GM11168 (cell line): ENCODE measurements at regions not wholly inside any gene's neighbourhood (a gene's known extent, or its start where the extent isn't known, plus 50 kb on each side); places are given as distances from the start of the nearest gene placed in this dataset.
"Not testable (repeated sequence)": the region's sequence is repeated elsewhere in the genome, so short reads cannot be mapped to it uniquely, and the experiment has no call there.

ENCODE experiments used
- in situ Hi-C: fragments of 300-500 bp; cut with MboI; formaldehyde crosslinking; loops from one replicate; pipeline ENCODE4 v1.12.0; 2022; ENCODE audit warnings: low sequenced_read_pairs; ENCODE audit not compliant: unreplicated experiment

DNA sequence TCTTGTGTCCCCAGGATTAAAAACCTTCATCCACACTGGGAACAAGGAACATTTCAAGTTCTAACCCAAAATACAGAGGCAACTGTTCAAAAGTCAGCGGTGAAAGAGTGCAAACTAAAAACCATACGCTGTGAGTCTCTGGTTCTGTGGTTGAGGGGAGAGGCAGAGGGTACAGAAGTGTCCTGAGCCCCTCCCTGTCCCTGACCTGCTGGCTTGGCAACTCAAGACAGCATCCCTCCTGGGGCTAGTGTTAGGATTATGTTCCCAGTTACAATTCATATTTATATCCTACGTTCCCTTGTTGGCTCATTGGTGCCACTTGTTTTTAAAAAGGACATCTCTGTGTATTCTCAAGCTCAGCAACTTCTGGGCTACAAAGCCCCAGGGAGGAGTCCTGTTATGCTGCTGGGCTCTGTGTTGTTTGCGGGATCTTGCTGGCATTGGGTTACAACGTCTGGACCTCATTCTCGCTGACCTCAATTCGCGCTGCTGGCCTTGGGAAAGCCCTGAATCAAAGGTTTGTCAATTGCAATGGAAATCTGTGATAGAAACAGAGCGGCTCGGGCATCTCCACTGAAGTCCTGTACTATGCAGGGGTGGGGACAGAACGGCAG lies 420.8 kb downstream of the FUT8 start:
- in situ Hi-C loops, result no loop called here

DNA sequence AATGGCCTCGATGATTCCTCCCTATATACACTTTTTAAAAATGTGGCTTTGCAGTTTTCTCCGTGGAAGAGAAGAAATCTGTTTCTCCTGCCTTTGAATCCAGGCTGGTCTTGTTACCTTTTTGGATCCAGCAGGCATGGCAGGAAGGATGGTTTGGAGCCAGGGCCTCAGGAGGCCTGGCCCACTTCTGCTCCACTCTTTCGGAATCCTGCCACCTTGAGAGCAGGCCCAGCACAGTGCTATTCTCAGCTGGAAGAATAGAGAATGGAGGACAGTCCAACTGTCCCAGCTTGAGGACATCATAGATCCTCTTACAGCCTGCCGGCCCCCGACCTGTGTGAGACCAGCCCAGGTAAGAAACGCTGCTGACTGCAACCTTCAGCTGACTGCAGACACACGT lies 421.5 kb downstream of the FUT8 start:
- in situ Hi-C loops, result no loop called here

GRCh38 chr14:65834812-65835211 lies 422.3 kb downstream of the FUT8 start:
- in situ Hi-C loops, result no loop called here

- in situ Hi-C loops, result no loop called here
Observed at GRCh38 chr14:65835501-65835900, 423.0 kb downstream of the FUT8 start.

DNA sequence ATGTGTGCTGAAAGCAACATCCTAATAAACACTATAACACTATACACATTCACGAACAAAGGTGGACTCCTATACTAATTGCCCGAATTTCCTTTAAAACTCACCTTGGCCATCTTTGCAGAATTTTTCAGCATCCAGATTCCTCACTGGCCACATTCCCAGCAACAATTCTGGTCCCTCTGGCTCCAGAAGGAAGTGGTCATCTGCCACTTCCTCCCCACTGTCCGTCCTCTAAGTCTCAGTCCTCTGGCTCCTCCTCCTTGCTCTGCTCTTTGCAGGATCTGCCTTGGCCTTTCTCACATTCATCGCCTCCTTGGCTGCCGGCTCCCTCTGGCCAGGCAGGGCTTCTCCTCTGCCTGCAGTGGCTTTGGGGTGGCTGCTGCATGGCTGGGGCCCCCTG lies 426.0 kb downstream of the FUT8 start:
- in situ Hi-C loops, result no loop called here

DNA sequence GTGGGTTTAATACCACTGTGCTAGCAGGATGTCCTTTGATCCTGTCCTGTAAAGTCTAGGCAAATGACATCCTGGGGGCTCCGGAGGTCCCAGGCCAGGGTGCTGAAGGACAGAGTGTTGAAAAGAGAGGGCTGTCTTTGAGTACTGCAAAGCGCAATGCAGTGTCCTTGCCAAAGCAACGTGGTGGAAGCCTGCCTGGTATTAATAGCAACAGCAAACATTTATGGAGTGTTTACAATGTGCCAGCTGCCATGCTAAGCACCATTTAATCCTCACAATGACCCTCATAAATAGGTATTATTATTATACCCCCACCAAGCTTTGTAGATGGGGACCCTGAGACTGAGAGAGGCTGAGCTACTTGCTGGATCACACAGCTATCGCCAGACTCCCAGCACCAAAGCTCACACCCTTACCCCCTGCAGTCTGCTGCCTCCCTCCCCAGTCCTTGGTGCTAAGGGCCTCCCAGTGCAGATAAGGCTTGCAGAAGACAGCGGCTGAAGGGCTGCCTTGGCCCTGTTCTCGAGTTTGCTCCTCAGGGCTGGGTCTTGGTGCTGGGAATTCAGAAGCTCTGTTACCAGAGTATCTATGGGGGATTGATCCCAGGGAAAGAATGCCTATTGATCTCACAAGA lies 427.7 kb downstream of the FUT8 start:
- in situ Hi-C loops, result no loop called here

DNA sequence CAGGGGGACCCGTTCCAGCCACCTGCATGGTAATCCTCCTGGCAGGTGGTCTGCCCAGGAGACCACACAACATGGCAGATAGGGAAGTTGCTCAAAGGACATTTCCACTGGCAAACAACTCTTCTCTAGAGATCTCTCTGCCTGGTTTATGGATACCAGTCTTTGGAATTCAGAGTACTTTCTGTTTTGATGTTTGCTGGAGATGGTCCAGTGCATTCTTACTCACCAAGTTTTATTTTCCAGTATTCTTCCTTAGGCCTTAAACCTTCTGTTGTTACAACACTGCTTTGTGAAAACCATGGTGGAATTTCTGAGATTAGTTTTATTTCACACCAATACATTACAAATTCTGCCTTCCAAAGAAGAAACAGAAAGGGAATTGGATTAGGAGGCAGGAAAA lies 428.3 kb downstream of the FUT8 start:
- in situ Hi-C loops, result no loop called here

GRCh38 chr14:65846196-65846868 lies 433.8 kb downstream of the FUT8 start:
- in situ Hi-C loops, result no loop called here

GRCh38 chr14:65847075-65847847 lies 434.7 kb downstream of the FUT8 start:
- in situ Hi-C loops, result no loop called here

DNA sequence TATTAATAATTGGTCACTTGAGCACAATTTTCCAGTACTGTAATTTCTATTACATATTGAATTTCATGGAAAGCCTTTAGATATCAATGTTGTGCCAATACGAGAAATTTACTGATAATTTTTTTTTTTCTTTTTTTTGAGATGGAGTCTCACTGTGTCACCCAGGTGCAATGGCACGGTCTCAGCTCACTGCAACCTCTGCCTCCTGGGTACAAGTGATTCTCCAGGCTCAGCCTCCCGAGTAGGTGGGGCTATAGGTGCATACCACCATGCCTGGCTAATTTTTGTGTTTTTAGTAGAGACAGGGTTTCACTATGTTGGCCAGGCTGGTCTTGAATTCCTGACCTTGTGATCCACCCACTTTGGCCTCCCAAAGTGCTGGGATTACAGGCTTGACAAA lies 435.4 kb downstream of the FUT8 start:
- in situ Hi-C loops, result not testable (repeated sequence)

GRCh38 chr14:65849091-65849490 lies 436.6 kb downstream of the FUT8 start:
- in situ Hi-C loops, result no loop called here

DNA sequence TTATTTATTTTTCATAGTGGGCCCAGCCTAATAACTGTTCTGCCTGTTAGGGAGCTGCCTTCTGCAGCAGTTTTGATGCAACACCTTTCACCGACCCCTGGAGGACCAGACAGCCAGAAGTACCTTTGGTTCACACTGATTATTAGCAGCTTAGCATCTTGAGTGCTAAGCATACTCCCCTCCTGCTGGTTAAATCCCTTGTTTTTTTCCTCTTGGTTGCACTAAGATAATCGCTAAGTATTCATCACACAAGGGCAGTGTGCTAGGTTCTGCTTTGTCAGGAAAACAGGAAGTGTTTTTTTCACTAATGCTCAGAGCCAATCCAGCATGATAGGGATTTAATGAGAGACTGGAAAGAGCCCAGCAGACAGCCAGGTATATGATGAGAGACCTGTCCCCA lies 437.0 kb downstream of the FUT8 start:
- in situ Hi-C loops, result no loop called here

DNA sequence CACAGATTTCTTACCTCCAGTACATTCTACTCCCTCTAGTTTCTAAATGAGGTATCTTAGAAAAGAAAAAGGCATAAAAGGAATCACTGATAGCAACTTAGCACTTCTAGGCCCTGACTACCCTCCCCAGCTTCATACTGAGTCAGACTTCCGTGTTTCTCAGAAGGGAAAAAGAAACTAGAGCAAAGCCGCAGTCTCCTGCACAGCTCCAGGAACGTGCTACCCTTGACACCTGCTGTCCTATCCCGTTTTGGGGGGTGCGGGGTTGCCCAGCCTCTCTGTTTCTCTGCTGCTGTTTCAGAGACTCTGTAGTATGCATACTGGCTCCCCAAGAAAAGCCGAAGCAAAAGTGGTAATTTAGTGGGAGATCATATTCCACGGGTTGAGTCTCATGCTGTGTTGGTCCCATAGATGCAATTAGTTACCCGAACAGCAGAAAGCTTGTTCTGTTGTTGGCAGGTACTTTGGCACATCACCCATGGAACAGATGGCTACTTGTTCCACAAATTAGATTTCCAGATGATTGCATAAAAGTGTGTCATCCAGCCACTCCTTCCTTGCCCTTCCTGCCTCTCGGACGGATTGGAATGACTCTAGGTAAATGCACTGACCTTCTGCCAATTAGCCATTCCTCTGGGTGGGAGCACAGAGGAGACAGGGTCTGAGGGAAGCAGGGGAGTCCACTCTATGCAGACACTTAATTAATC lies 438.1 kb downstream of the FUT8 start:
- in situ Hi-C loops, result no loop called here

- in situ Hi-C loops, result no loop called here
Observed at GRCh38 chr14:65852689-65853088, 440.2 kb downstream of the FUT8 start.

DNA sequence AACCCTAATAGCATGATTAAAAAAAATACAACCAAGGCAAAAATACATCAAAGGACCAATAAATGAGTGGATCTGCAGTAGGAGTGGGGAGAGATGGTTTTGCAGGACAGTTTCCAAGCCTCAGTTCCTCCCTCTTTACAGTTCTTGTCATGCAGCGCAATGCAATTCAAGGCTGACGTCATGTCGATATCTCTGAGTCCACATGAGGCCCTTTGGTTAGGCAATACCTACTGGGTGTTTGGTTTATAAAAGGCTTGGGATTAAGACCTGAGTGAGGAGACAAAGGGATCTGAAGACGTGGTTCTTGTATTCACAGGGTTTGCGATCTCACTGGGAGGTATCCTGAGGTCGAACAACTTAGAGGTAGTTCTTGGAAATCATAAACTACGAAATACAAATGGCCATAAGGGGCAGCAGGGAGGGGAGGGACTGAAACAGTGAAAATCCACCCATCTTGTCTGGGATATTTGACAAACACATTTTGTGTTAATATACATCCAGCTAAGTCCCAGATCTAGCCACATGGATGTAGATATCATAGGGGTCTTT lies 441.0 kb downstream of the FUT8 start:
- in situ Hi-C loops, result no loop called here

GRCh38 chr14:65854215-65854614 lies 441.7 kb downstream of the FUT8 start:
- in situ Hi-C loops, result no loop called here

DNA sequence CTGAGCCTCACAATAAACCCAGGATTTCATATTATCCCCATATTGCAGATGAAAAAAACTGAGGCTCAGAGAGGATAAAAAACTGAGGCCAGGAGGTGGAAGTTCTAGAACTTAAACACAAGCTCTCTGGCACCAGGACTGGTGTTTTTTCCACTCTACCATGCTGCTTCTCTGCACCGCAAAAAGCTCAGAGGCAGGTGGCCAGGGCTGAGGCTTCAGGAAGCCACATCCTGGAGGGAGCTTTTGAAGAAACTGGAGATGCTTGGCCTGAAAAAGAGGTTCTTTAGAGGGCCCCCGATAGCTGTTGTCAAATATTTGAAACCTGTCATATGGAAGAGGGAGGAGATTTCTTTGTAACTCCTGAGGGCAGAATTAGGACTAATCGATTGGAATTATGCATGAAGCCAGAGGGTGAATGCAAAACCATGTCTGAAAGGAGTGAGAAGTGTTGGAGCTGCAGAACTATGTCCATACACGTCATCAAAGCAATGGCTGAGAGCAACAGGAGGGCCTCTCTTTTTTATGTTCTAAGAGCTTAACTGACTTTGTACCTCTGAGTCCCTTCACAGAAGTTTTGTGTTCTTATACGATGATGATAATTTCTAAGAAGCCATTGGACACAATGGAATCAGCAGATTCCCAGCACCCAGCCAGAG lies 448.6 kb downstream of the FUT8 start:
- in situ Hi-C loops, result no loop called here

DNA sequence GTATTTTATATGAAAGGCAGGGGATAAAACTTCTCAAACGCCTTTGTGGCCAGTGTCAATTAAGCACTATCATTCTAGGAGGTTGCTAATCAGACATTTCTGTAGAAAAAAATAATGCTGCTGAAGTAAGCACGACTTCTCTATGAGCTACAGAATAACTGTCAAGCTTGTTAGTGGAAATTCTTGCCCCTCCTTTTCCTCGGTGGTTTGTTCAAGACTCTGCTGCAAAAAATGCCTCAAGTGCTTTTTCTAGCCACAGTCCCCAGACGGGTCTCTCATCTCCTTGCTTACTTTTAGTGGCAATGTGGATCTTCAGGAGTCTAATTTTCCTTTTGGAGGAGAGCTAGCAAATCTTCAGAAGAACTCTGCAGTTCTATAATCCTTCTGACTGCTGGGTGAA lies 452.0 kb downstream of the FUT8 start:
- in situ Hi-C loops, result no loop called here

- in situ Hi-C loops, result no loop called here
Observed at GRCh38 chr14:65864984-65865383, 452.5 kb downstream of the FUT8 start.

GRCh38 chr14:65866448-65866847 lies 453.9 kb downstream of the FUT8 start:
- in situ Hi-C loops, result no loop called here
